Left lobe of liver (tissue), 2 donors: ENCODE measurements at regions not wholly inside any gene's neighbourhood (a gene's known extent, or its start where the extent isn't known, plus 50 kb on each side); places are given as distances from the start of the nearest gene placed in this dataset.

Source experiments
- ATAC-seq: fragments of 200-7000 bp; cut with Tn5 transposase; one replicate; pipeline ENCODE4 v1.9.1; 2020; ENCODE audit warnings: mild to moderate bottlenecking, moderate library complexity
- DNase-seq: peaks from one replicate; pipeline ENCODE4 v3.0.0-alpha.2; 2020; ENCODE audit warnings: low spot score
- donor health status: DM: no; HTN: no; CAD: no; lungs with moderate emphysema.
- donor health status: DM: no; HTN: yes; CAD: no.

- no peak for ATAC-seq
Observed at GRCh38 chr4:23355258-23355657, 534.6 kb downstream of the PPARGC1A start.

GRCh38 chr4:23353200-23353599 is 536.6 kb downstream of the PPARGC1A start:
- ATAC-seq: no peak
- no peak for DNase-seq

More at GRCh38 chr4:23355258-23355657, 534.6 kb downstream of the PPARGC1A start:
- DNase-seq: no peak

GRCh38 chr4:23348789-23349498 is 540.9 kb downstream of the PPARGC1A start:
- ATAC-seq: peak; percentile 73
- DNase-seq: no peak

- ATAC-seq (peak; percentile 79), DNase-seq (no peak)
Observed at GRCh38 chr4:23337292-23337691, 552.6 kb downstream of the PPARGC1A start.

- DNase-seq (no peak), ATAC-seq (no peak)
Observed at GRCh38 chr4:23333946-23334878, 555.6 kb downstream of the PPARGC1A start.

- DNase-seq: no peak
- no peak for ATAC-seq
Observed at GRCh38 chr4:23333556-23333945, 556.3 kb downstream of the PPARGC1A start.

GRCh38 chr4:23332313-23332712 is 557.5 kb downstream of the PPARGC1A start:
- no peak for DNase-seq
- no peak for ATAC-seq

- DNase-seq (no peak), ATAC-seq (no peak)
Observed at GRCh38 chr4:23327120-23327519, 562.7 kb downstream of the PPARGC1A start.

GRCh38 chr4:23324021-23324690 is 565.7 kb downstream of the PPARGC1A start:
- ATAC-seq: no peak

GRCh38 chr4:23323436-23323835 is 566.4 kb downstream of the PPARGC1A start:
- DNase-seq (no peak), ATAC-seq (no peak)

More at GRCh38 chr4:23324021-23324690, 565.7 kb downstream of the PPARGC1A start:
- DNase-seq: no peak

- ATAC-seq: peak; percentile 62
- no peak for DNase-seq
Observed at GRCh38 chr4:23322732-23323131, 567.1 kb downstream of the PPARGC1A start.

- no peak for ATAC-seq
Observed at GRCh38 chr4:23320931-23321587, 568.8 kb downstream of the PPARGC1A start.

GRCh38 chr4:23312686-23313085 is 577.2 kb downstream of the PPARGC1A start:
- no peak for ATAC-seq

More at GRCh38 chr4:23320931-23321587, 568.8 kb downstream of the PPARGC1A start:
- no peak for DNase-seq

GRCh38 chr4:23311983-23312382 is 577.9 kb downstream of the PPARGC1A start:
- DNase-seq: no peak
- no peak for ATAC-seq

More at GRCh38 chr4:23312686-23313085, 577.2 kb downstream of the PPARGC1A start:
- no peak for DNase-seq

GRCh38 chr4:23305026-23305425 is 584.8 kb downstream of the PPARGC1A start:
- DNase-seq (no peak), ATAC-seq (no peak)

GRCh38 chr4:23298371-23298770 is 591.5 kb downstream of the PPARGC1A start:
- no peak for DNase-seq
- ATAC-seq: no peak

GRCh38 chr4:23297327-23297726 is 592.5 kb downstream of the PPARGC1A start:
- no peak for ATAC-seq
- no peak for DNase-seq

GRCh38 chr4:23291139-23291538 is 598.4 kb downstream of the GBA3 start:
- DNase-seq: no peak
- ATAC-seq: no peak

GRCh38 chr4:23290656-23291055 is 597.9 kb downstream of the GBA3 start:
- DNase-seq: no peak
- no peak for ATAC-seq

GRCh38 chr4:23279377-23279986 is 586.7 kb downstream of the GBA3 start:
- no peak for DNase-seq
- no peak for ATAC-seq
